Activated naive CD8-positive, alpha-beta T cell (primary cell): ENCODE measurements at regions not wholly inside any gene's neighbourhood (a gene's known extent, or its start where the extent isn't known, plus 50 kb on each side); places are given as distances from the start of the nearest gene placed in this dataset.

Experiments used
- H3K27ac Mint-ChIP-seq: one replicate; pipeline ENCODE4 v1.8.0; 2021; ENCODE audit warnings: mixed read lengths
- H3K27me3 Mint-ChIP-seq: one replicate; pipeline ENCODE4 v1.8.0; 2021; ENCODE audit warnings: mixed read lengths
- H3K36me3 Mint-ChIP-seq: one replicate; pipeline ENCODE4 v1.8.0; 2021; ENCODE audit warnings: mixed read lengths
- H3K4me1 Mint-ChIP-seq: one replicate; pipeline ENCODE4 v1.8.0; 2021; ENCODE audit warnings: low read depth, mixed read lengths
- H3K4me3 Mint-ChIP-seq: one replicate; pipeline ENCODE4 v1.8.0; 2021; ENCODE audit warnings: mild to moderate bottlenecking, mixed read lengths
- H3K9me3 Mint-ChIP-seq: one replicate; pipeline ENCODE4 v1.8.0; 2021; ENCODE audit warnings: low read depth, mixed read lengths

DNA sequence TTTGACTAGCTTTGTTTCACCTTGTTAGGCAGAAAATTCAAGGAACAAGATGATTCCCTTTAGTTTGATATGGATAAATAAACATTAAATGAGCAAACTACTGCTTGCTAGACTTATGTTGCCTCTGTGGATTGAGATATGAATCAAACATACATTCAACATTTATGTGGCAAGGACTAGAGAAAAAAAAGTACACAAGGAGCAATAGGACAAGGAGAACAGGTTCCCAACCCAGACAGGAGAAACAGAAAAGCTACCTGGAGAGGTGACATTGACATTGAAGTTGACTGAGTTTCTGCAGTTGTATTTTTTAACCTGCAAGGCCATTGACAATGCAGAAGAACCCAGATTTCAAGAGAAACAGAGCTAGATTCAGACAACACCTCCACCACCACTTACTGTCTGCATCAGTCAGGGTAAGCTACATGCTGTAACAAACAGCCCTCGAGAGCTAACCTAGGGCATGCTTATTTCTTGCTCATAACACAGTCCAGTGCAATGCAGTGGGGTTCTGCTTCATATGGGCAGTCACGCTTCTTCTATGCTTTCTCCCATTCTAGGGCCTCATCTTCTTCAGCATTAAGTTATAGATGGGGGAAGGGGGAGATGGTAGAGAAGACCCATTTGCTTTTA, 180.9 kb upstream of the LYZL1 start:
- Mint-ChIP-seq H3K4me3 (no peak overlapping the region), H3K27ac (no peak overlapping the region), H3K4me1 (no peaks in the 10 kb centered on the region), H3K9me3 (no peaks in the 10 kb centered on the region), H3K27me3 (peaks cover 10% of the 10 kb centered on the region), H3K36me3 (no peaks in the 10 kb centered on the region)

DNA sequence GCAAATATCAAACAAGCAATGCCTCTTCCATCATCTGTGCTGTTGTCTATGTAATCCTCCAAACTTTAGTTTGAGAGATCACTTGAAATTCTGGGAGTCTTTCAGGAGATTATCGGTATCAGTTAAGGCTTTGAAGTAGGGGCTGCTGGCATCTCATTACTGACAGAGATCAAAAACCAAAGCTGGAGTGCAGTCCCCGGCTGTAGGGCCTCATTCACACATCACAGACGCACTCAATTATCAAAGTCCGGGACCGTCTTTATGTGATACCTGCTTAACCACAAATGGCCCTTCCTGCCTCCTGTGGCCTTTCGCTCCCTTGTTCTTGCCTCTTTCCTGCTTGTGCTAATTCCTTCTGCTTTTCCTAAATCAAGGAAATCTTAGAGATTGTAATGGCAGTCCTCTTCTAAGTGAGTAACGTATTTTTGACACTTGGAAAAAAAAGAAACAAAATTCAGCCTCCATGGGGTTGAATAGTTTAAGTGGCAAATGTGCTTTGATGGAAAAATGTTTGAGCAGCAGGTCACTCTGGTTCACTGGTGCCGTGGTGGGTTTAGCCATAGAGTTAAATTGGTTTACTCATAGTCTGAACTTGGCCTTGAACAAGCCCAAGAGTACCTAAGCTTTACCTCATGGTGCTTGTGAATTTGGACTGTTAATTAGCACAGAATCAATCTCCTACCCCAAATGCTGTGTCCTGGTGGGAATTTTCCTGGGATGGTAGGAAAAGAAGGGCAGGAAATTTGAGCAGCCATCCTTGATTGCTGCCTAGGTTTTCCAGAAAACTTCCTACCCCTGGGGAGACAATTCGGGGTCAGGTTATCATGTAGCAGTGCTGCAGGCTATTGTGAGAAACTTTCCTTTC, 178.9 kb upstream of the LYZL1 start:
- Mint-ChIP-seq H3K27ac (no peak overlapping the region), H3K9me3 (no peaks in the 10 kb centered on the region), H3K27me3 (peaks cover 10% of the 10 kb centered on the region), H3K36me3 (no peaks in the 10 kb centered on the region), H3K4me3 (no peak overlapping the region), H3K4me1 (no peaks in the 10 kb centered on the region)

DNA sequence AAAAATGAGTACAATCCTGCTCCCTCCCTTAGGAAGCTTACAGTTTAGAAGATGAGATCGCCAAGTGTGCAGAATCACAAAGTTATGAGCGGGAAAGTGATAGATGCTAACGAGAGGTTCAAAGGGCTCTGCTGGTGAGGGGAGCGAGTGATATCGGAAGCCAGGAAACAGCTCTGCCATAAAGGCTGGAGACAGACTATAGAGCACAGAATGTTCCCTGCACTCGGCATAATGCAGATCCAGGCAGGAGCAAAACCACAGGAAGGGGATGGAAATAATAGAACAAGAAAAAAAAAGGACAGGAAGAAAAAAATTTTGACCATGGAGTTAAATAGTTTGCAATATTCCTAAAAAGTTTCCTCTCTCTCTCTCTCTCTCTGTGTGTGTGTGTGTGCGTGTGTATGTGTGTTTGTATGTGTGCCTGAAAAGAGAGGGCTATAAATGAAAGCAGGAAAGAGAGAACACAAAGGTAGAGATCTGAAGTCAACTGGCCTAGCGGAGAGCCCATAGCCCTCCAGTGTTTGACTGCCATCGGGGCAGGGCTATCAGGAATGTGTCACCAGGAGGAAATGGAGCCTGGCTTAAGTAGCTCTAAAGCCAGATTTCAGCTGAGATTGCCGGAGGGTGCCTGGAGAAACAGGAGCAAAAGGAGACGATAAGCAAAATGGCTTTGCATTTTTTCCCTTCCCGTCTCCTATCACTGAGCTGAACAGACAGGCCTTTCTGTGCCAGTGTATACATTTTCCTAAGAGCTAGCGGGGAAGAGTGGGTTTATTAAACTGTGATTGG, 175.8 kb upstream of the LYZL1 start:
- H3K27me3 Mint-ChIP-seq = peaks cover 8% of the 10 kb centered on the region
- no peaks in the 10 kb centered on the region for H3K4me1 Mint-ChIP-seq
- no peak overlapping the region for H3K27ac Mint-ChIP-seq
- H3K36me3 Mint-ChIP-seq = peaks cover 4% of the 10 kb centered on the region
- H3K9me3 Mint-ChIP-seq = peaks cover 5% of the 10 kb centered on the region
- H3K4me3 Mint-ChIP-seq = no peak overlapping the region

DNA sequence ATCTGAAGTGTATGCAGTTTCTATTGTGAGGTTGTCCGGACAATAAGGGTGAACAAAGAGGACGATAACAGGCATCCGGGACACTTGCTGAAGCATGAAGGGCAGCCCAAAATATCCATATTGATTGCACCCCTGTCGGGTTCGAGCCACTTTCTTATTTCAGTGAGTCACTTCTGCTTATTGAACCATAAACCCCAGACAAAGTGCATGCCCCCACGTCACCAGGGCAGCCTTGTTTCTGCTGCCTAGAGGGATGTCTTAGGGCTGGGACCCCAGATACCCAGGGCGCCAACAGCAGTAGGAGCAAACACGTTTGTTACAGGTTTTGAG, 175.3 kb upstream of the LYZL1 start:
- Mint-ChIP-seq H3K27me3 (peaks cover 8% of the 10 kb centered on the region), H3K4me3 (no peak overlapping the region), H3K9me3 (peaks cover 9% of the 10 kb centered on the region), H3K4me1 (no peaks in the 10 kb centered on the region), H3K27ac (no peak overlapping the region), H3K36me3 (peaks cover 4% of the 10 kb centered on the region)

DNA sequence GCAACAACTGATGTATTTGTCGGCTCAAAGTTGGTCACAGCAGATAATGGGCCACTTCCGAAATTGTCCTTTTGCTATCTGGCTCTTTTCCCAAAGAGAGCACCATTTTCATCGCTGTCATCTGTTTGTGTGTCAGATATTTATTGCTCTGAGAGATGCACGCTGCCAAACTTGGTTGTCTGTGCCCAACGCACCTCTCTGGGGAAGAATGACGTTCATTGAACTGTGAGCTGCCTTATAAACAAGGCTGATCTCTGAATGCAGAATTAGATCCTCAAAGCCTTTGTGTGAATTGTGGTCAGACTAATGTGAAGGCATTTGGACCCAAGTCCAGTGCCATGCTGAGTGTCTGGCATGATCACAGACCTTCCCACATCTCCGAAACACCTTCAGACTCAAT, 174.7 kb upstream of the LYZL1 start:
- H3K9me3 Mint-ChIP-seq = peaks cover 12% of the 10 kb centered on the region

DNA sequence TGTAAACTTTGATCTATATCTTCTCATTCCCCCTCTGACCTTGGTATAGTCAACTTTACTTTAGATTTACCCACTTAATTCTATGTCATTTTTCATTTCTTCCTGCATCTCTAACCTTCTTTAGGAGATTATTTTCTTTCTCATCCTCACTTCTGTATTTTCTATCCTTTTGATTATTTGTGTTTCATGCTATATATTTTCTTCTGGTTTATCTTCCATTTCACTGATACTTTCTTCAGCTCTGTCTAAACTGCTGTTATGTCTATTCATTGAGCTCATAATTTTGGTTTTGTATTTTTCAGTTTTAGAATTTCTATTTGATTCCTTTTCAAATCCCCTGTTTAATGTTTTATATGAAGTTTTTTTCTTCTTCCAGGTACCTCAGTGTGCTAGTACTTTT, 171.1 kb upstream of the LYZL1 start:
- no peak overlapping the region for H3K4me3 Mint-ChIP-seq
- no peaks in the 10 kb centered on the region for H3K4me1 Mint-ChIP-seq
- peaks cover 4% of the 10 kb centered on the region for H3K36me3 Mint-ChIP-seq
- H3K9me3 Mint-ChIP-seq = peaks cover 12% of the 10 kb centered on the region
- no peak overlapping the region for H3K27ac Mint-ChIP-seq
- H3K27me3 Mint-ChIP-seq = peaks cover 6% of the 10 kb centered on the region

More for the DNA sequence above, 174.7 kb upstream of the LYZL1 start:
- Mint-ChIP-seq H3K36me3 (peaks cover 4% of the 10 kb centered on the region), H3K27me3 (peaks cover 8% of the 10 kb centered on the region), H3K27ac (no peak overlapping the region), H3K4me1 (no peaks in the 10 kb centered on the region), H3K4me3 (no peak overlapping the region)

DNA sequence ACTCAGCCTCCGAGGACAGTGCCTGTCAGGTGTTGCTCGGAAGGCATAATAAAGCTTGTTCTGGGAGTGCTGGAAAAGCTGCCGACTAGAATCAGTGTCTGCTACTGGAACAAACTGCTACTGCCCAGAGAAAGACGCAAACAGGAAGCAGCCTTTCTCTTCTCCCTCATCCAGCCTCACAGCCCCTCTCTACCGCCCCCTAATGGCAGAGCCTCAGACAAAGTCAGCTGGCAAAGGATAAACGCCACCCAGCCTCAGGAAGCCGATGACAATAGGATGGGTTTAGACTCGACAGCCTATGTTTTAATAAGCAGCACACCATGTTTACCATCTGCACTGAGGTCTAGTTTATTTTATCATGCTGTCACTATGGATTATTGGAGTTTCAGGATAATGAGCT, 169.5 kb upstream of the LYZL1 start:
- H3K36me3 Mint-ChIP-seq = peaks cover 4% of the 10 kb centered on the region
- peaks cover 15% of the 10 kb centered on the region for H3K9me3 Mint-ChIP-seq
- H3K4me1 Mint-ChIP-seq = no peaks in the 10 kb centered on the region
- H3K4me3 Mint-ChIP-seq = no peak overlapping the region
- H3K27me3 Mint-ChIP-seq = no peaks in the 10 kb centered on the region
- no peak overlapping the region for H3K27ac Mint-ChIP-seq

DNA sequence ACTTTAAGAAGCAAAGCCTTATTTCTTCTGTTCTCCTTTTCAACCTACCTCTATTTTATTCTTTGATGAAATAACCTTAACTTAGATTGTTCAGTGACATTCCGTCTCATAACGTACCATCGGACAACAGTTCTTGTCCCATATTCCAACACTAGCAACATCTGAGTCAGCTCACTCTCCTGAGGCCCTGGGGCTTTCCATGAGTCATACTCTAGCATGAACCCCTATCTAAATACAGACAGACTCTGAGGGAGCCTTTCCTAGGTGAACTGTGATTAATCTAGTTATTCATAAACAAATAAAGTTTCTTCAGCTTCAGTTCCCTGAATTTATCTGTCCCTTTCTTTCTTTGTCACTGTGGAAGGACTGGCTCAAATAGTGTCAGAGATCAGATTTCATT, 168.7 kb upstream of the LYZL1 start:
- Mint-ChIP-seq H3K4me3 (no peak overlapping the region), H3K27me3 (no peaks in the 10 kb centered on the region), H3K36me3 (peaks cover 4% of the 10 kb centered on the region), H3K9me3 (peaks cover 15% of the 10 kb centered on the region), H3K4me1 (no peaks in the 10 kb centered on the region), H3K27ac (no peak overlapping the region)

DNA sequence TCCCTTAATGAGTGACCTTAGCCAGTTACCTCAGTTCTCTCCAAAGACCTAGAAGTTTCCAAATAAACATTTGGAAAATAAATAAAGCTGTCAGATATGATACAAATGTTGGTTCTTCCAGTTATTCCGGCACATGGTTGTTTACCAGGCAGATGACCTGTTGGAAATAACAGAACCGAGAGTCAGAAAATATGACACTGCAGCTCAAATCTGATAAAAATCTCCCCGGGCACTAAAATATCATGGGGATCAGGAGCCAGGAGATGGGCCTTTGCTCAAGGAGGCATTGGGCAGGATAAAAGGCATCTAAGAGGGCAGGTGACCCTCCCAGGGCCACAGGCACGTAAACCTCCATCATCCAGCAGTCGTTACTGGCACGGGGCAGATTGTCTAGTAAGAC, 164.0 kb upstream of the LYZL1 start:
- H3K4me1 Mint-ChIP-seq = no peaks in the 10 kb centered on the region
- no peak overlapping the region for H3K27ac Mint-ChIP-seq
- no peaks in the 10 kb centered on the region for H3K36me3 Mint-ChIP-seq
- H3K4me3 Mint-ChIP-seq = no peak overlapping the region
- peaks cover 3% of the 10 kb centered on the region for H3K9me3 Mint-ChIP-seq
- H3K27me3 Mint-ChIP-seq = peaks cover 1% of the 10 kb centered on the region

DNA sequence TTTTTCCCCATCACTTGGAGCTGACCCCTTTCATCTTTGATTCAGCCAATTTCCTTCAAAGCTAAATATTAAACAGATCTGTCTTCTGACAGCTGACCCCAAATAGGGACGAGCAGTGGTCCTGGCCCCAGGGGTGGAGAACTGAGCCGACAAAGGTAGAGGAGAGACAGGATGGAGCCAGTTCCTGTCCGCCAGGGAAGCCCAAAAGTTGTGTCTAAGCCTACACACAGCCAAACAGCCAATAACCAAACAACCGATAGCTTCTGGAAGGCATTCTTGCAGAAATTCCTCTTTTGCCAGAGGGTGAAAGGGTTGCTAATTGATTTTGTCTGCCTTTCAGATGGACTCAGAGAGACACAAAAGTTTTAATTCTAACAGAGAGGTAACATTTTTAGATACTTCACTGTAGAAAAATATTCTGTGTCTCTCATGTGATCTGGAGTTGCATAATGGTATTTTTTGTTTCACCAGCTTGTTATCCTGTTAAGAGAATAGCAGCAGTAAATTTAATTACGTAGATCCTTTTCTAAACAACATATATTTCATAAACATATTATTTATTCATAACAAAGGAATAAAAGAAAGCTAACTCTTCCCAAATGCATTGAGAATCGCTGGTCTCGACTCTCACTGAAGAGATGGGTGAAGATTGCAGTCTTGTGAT, 161.7 kb upstream of the LYZL1 start:
- Mint-ChIP-seq H3K27ac (no peak overlapping the region), H3K27me3 (peaks cover 4% of the 10 kb centered on the region), H3K4me3 (no peak overlapping the region), H3K9me3 (peaks cover 3% of the 10 kb centered on the region), H3K36me3 (no peaks in the 10 kb centered on the region), H3K4me1 (no peaks in the 10 kb centered on the region)

DNA sequence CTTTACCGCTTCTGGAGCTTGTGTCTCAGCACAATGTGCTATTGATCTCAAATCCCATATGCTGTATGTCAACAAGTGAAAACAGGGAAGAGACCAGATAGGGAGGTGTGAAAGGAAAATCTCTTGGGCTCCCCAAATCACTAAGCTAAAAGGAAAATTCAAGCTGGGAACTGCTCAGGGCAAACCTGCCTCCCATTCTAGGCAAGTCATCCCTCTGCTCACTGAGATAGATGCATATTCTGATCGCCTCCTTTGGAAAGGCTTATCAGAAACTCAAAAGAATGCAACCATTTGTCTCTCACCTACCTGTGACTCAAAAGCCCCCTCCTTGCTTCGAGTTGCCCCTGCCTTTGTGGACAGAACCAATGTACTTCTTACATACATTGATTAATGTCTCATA, 161.1 kb upstream of the LYZL1 start:
- peaks cover 4% of the 10 kb centered on the region for H3K27me3 Mint-ChIP-seq
- peaks cover 3% of the 10 kb centered on the region for H3K9me3 Mint-ChIP-seq
- no peaks in the 10 kb centered on the region for H3K4me1 Mint-ChIP-seq
- no peak overlapping the region for H3K4me3 Mint-ChIP-seq
- no peak overlapping the region for H3K27ac Mint-ChIP-seq
- H3K36me3 Mint-ChIP-seq = no peaks in the 10 kb centered on the region

DNA sequence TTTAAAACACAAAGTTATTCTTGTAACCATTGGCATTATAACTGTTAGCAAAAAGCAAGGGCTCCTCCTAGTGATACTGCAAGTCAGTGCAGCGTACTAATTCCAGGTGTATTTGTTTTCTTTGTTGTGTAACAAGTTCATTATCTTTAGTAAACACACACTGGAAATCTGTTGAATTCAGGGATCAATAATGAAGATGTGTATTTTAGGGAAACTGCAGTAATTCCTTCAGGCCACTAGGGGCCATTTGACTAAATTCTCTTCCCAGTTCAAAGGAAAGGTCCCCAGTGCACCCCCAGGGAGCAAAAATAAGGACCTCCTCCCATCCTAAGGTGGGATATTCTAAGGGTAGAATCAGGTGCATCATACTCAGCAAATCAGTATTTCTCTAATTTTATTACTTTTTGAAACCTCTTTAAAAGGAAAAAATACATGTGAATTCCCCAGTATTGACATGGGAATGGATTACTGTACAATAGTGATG, 158.6 kb upstream of the LYZL1 start:
- Mint-ChIP-seq H3K4me1 (no peaks in the 10 kb centered on the region), H3K27ac (no peak overlapping the region), H3K36me3 (no peaks in the 10 kb centered on the region), H3K27me3 (peaks cover 4% of the 10 kb centered on the region), H3K9me3 (no peaks in the 10 kb centered on the region), H3K4me3 (no peak overlapping the region)

DNA sequence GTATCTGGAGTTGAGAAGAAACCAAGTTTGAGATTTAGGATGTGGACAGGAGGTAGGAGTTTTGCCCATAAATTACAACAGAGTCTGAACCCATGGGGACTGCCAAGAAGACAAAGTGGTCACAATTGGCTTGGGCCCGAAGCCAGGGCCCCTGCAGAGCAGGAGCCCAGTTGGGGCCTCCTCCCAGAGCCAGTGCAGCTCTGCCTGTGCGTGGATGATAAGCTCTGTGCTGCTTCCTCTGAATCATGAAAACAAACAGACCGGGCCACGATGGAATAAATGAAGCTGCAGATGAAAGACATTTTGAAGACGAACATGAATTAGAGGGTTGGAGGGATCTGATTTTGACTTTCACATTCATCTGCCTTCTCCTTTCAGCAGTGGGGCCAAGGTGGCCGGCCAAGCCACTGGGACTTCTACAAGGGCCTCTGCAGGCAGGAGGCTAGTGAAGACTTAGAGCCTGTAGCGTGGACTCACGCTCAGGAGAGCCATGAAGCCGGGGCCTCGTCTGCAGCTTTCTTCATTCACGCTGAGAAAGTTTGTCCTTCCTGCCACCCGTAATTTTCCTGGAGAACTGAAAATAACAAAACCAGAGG, 156.8 kb upstream of the LYZL1 start:
- Mint-ChIP-seq H3K9me3 (no peaks in the 10 kb centered on the region), H3K4me3 (no peak overlapping the region), H3K27me3 (peaks cover 7% of the 10 kb centered on the region), H3K4me1 (no peaks in the 10 kb centered on the region), H3K36me3 (no peaks in the 10 kb centered on the region), H3K27ac (no peak overlapping the region)

DNA sequence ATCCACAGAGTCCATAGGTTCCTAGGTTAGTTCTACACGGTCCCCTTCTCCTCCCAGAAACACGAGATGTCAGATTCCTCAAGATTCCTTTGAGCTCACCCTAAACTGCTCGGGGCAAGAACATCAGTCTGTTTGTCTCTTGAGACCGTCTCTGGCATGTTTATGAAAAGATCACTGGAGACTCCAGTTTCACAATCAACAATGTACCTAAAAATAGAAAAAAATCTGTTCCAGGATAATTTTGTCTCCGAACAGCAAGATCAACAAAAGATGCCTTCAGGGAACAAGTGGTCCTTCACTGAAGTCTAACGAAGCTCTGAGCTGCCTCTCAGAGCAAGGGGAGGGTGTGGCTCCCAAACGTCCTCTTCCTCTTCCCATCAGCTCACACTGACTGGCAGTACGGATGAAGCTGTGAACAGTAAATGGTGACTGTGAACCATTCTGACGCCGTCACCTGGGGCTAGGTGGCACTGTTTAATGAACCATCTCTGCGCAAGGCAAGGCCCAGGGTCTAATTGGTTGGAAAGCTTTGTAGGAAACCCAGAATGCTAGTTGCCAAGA, 156.2 kb upstream of the LYZL1 start:
- Mint-ChIP-seq H3K4me1 (no peaks in the 10 kb centered on the region), H3K4me3 (no peak overlapping the region), H3K27ac (no peak overlapping the region)

More for the DNA sequence above, 156.2 kb upstream of the LYZL1 start:
- Mint-ChIP-seq H3K27me3 (peaks cover 7% of the 10 kb centered on the region), H3K9me3 (no peaks in the 10 kb centered on the region), H3K36me3 (no peaks in the 10 kb centered on the region)
